ENCODE measurements at regions not wholly inside any gene's neighbourhood (a gene's known extent, or its start where the extent isn't known, plus 50 kb on each side); places are given as distances from the start of the nearest gene placed in this dataset.
"Not testable (repeated sequence)": the region's sequence is repeated elsewhere in the genome, so short reads cannot be mapped to it uniquely, and the experiment has no call there.

DNA sequence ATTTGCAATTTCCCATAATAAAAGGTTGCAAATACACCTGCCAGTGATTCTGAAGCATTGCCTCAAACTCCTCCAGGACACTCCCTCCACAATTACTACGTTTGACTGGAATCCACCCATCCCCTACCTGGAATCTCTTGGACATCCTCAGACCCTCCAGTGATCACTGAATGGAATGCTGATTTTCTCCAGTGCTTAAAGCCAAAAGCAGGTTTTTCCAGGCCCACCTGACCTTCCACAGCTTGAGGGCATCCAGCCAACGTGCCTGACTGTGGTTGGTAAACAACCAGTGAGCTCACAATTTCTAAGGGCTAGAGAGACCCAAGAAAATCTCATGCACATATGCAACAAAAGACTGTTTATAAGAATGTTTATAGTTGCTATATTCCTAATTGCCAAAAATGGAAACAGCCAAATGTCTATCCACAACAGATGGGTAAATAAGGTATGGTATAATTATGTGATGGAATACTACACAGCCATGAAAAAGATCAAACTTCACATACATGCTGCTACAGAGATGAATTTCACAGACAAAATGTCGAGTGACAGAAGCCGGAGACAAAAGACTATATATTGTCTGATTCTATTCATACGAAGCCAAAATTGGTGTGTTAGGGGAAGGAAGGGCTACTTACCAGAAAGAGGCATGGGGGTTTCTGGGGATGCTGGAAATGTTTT lies 147.1 kb upstream of the RREB1 start:
- DNase-seq, result no peak

DNA sequence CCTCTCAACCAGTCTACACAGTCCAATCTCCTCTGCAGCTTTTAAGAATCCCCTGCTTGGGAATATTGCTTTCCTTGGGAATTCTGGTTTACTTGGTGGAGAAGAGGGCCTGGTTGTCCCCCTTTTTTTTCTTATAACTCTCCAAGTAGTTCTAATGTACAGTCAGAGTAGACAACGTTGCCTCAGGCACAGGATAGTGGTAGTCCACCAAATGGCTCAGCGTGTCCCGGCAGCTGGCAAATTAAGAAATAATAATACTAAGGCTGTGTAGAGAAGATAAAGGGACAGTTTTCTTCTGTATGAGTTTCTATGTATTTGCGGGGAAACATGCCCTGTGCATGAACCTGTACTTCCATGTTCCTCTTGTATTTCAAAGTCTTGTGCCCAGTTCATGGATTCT lies 145.7 kb upstream of the RREB1 start:
- DNase-seq, result no peak

- no peak for DNase-seq
Observed at GRCh38 chr6:6962699-6963098, 145.1 kb upstream of the RREB1 start.

DNA sequence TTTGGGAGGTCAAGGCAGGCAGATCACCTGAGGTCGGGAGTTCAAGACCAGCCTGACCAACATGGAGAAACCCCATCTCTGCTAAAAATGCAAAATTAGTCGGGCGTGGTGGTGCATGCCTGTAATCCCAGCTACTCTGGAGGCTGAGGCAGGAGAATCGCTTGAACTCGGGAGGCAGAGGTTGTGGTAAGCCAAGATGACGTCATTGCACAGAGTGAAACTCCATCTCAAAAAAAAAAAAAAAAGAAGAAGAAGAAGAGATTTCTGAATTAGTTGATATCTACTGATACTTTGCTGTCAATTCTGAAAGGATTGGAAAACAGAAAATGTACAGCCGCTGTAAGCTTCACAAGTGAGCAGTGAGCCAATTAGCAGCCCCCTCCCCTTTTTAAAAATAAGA lies 144.4 kb upstream of the RREB1 start:
- not testable (repeated sequence) for DNase-seq

- no peak for DNase-seq
Observed at GRCh38 chr6:6964675-6965074, 143.1 kb upstream of the RREB1 start.

GRCh38 chr6:6966127-6966526 lies 141.6 kb upstream of the RREB1 start:
- no peak for DNase-seq

- DNase-seq, result no peak
Observed at GRCh38 chr6:6966569-6966968, 141.2 kb upstream of the RREB1 start.

GRCh38 chr6:6968357-6968730 lies 139.4 kb upstream of the RREB1 start:
- no peak for DNase-seq

DNA sequence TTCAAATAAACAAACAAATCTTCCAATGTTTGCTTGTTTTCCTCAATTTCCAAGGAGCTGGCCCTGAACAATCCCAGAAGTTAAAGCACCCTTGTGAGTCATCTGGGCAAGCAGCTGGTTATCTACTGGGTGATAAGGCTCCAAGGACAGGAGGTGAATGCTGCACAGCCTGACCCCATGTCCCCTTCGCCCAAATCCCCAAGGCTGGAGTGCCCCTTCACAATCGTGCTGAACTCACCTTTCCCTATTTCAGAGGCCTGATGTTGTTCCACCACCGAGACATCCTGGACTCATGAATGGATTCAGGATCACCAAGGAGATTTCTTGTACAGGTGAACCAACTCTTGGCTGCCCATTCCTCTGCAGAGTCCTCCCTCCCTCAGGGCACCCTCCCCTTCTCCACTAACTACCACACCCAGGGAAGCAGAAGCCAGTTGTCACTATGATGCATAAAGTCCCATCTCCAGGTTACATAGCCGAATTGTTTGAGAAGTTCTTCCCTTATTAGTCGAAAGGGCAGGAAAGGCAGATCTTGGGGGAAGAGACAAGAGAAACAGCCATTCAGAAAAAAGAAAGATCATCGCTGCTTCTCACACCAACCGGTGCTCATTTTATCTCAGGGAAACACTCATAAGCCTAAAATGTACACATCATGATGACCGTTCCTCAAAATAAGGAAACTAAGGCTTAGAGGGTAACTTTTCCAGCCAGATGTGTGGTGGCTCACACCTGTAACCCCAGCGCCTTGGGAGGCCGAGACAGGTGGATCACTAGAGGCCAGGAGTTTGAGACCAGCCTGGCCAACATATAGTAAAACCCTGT lies 138.8 kb upstream of the RREB1 start:
- DNase-seq, result no peak

- DNase-seq, result no peak
Observed at GRCh38 chr6:6969761-6970223, 138.0 kb upstream of the RREB1 start.

- DNase-seq, result no peak
Observed at GRCh38 chr6:6970851-6971250, 136.9 kb upstream of the RREB1 start.

GRCh38 chr6:6971369-6971768 lies 136.4 kb upstream of the RREB1 start:
- no peak for DNase-seq

- no peak for DNase-seq
Observed at GRCh38 chr6:6972456-6972855, 135.3 kb upstream of the RREB1 start.

GRCh38 chr6:6973721-6974120 lies 134.0 kb upstream of the RREB1 start:
- no peak for DNase-seq

DNA sequence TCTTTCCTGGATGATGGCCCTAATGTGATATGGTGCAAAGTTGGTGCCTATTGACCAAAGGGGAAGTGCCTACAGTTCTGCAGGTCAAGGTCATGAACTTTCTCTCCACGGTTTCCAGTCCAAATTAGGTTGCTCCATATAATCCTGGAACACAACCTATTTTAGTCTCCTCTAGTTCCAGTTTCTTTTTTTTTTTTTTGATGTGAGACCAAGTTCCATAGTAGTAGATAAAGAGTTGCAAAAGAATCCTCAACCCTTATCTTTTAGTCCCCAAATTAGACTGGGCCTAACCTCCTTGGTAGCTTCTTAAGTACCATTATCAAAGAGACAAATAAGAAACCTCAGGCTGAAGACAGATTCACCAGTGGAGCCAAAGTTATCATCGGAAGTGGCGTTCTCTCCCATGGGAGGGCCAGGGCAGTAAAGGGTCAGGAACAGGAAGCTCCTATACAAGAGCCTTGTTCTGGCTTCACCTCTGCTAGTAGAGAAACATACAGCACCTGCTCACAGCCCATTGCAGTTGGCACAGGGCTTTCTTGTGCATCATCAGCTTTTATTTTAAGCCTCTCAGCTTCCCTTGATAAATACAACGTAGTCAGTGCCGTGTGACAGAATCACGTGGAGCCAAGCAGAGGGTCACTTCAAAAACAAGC lies 132.2 kb upstream of the RREB1 start:
- DNase-seq, result no peak

DNA sequence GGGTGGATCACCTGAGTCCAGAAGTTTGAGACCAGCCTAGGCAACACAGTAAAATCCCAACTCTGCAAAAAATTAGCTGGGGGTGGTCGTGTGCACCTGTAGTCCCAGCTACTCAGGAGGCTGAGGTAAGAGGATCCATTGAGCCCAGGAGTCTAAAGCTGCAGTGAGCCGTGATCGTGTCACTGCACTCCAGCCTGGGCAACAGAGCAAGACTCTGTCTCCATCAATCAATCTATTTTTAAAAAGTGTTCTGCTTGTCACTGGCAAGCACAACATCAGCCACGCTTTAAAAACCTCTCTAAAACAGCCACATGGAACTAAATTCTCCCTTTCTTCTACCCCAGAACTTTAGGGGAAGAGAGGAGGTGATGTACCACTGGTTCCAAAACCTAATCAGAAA lies 131.6 kb upstream of the RREB1 start:
- no peak for DNase-seq

DNA sequence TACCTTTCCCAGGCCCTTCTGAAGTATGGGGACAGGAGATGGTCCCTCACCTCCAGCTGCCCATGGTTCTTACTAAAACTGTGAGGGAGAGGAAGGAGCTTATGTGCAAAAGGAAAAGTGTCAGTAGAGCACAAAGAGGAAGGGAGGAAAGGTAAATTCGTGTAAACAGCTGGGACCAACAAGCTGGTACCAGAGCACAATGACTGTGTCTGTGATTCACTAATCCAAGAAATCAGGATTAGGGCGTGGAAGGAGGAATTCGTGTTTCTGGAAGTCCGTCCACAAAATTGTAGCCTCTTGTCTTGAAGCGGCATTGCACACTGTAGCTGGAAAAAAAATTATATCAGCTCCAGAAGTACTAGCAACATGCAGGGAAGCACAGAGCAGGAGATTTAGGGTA lies 129.0 kb upstream of the RREB1 start:
- DNase-seq, result no peak

- DNase-seq, result no peak
Observed at GRCh38 chr6:6980999-6981597, 126.7 kb upstream of the RREB1 start.

- DNase-seq, result no peak
Observed at GRCh38 chr6:6981681-6982322, 126.0 kb upstream of the RREB1 start.

DNA sequence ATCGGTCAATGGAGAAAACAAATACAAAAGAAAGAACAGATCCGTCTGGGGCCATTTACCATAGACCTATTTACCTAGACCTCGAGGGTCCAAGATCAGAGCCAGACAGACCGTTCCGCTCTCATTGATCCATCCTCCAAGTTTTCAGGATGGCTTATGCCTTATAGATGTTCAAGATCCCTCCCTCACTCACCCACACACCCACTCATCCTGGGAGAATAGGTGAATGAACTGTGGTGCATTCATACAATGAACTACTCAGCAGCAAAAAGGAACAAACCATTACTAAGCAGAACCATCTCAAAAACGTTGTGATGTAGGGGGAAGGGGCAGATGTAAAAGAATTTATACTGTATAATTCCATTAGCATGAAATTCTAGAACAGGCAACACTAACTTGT lies 125.1 kb upstream of the RREB1 start:
- DNase-seq, result no peak

DNA sequence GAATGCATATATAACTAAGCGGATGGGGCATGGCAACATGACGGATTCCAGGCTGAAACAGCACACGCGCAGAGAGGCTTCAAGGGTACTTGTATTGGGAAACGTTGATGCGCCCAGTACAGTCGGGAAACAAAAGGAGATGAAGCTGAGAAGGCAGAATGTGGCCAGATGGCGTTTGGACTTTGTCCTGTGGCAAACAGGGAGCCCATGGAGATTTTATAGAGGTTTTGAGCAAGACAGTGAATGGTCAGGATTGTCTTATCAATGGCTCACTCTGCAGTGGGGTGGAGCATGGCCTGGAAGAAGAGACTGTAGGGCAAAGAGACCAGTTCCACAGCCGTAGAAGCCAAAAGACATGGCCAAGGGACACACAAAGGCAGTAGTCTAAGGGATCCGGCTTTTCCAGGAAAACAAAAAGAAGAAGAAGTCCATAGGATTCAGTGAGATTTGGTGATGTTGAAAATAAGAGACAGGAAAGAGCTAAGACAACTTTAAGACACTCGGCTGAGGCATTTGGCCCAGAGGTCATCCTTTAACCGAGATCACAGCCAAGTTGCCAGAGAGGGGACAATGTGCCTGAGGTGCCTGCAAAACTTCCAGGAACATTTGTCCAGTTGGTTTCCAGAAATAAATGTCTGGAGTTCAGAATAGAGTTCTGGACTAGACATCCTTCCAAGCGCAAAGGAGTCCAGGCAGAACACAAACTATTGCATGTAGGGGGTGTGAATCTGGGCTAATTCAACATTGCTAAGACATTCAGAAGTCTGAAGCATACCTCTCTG lies 123.0 kb upstream of the RREB1 start:
- no peak for DNase-seq

DNA sequence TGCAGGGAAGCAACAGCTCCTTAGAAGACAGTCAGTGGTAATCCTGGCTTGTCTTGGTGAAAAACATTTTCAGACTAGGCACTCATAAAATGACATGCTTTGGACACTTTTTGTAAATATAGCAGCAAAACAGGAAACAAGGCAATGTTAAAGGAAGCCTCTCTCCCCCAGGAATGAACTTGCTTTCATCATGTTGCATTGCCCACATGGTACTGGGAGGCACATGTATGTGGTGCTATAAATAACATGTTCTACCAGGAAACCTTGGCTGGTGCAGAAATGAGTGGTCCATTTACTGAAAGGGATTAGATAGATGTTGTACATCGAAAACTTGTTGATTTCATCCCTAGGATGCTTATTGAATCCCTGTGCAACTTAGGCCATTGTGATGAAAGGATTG lies 121.4 kb upstream of the RREB1 start:
- DNase-seq, result no peak

Data from activated CD4-positive, alpha-beta T cell treated with anti-CD3 and anti-CD28 coated beads, Interleukin-2, Interleukin-6, amounts not matched to agents 100 ng/mL and 50 ng/mL, durations not matched to agents 16 hours and 8 hours (primary cell).